ENCODE measurements at regions not wholly inside any gene's neighbourhood (a gene's known extent, or its start where the extent isn't known, plus 50 kb on each side); places are given as distances from the start of the nearest gene placed in this dataset.

- H3K36me3 Mint-ChIP-seq (ENCODE audit: low read depth): no peaks in the 10 kb centered on the region
- Histone ChIP-seq H3K4me1 (ENCODE audit: insufficient read depth, low read length) (no peaks in the 10 kb centered on the region), H3K27me3 (ENCODE audit: control insufficient read depth in 1 of 2, insufficient read depth in 2 of 2, low read length in 2 of 2) (no peaks in the 10 kb centered on the region), H3K27ac (ENCODE audit: low read depth in 1 of 2, low read length in 2 of 2) (no peak overlapping the region), H3K36me3 (ENCODE audit: insufficient read depth, low read length) (no peaks in the 10 kb centered on the region), H3K4me3 (ENCODE audit: low read length) (no peak overlapping the region), H3K9me3 (ENCODE audit: control insufficient read depth in 1 of 2, insufficient read depth in 1 of 2, low read length in 2 of 2) (no peaks in the 10 kb centered on the region)
- DNase-seq (peak in 1 of 14 experiments; percentile 0), ATAC-seq (ENCODE audit: poor library complexity) (no peak)
- CTCF ChIA-PET: no interaction called here
- no peaks in the 10 kb centered on the region for H3K4me1 Mint-ChIP-seq (ENCODE audit: low read depth)
- H3K27me3 Mint-ChIP-seq: no peaks in the 10 kb centered on the region
- intact Hi-C loops (cut with DNase I, micrococcal nuclease): no loop called here
- no peaks in the 10 kb centered on the region for H3K9me3 Mint-ChIP-seq
- TF ChIP-seq, protein P1, sequence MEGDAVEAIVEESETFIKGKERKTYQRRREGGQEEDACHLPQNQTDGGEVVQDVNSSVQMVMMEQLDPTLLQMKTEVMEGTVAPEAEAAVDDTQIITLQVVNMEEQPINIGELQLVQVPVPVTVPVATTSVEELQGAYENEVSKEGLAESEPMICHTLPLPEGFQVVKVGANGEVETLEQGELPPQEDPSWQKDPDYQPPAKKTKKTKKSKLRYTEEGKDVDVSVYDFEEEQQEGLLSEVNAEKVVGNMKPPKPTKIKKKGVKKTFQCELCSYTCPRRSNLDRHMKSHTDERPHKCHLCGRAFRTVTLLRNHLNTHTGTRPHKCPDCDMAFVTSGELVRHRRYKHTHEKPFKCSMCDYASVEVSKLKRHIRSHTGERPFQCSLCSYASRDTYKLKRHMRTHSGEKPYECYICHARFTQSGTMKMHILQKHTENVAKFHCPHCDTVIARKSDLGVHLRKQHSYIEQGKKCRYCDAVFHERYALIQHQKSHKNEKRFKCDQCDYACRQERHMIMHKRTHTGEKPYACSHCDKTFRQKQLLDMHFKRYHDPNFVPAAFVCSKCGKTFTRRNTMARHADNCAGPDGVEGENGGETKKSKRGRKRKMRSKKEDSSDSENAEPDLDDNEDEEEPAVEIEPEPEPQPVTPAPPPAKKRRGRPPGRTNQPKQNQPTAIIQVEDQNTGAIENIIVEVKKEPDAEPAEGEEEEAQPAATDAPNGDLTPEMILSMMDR (IDR thresholded peaks at IDR 0.05): no peak
- no peak overlapping the region for H3K27ac Mint-ChIP-seq
- no peak overlapping the region for H3K4me3 Mint-ChIP-seq
- POLR2A ChIA-PET: no interaction called here
Observed at GRCh38 chrX:42837747-42838146, 59.8 kb upstream of the PPP1R2C start.

- no peak overlapping the region for H3K27ac ChIP-seq (ENCODE audit: low read depth in 1 of 2, low read length in 2 of 2)
- no peaks in the 10 kb centered on the region for H3K27me3 Mint-ChIP-seq
- no peaks in the 10 kb centered on the region for H3K4me1 Mint-ChIP-seq (ENCODE audit: low read depth)
- H3K4me1 ChIP-seq (ENCODE audit: insufficient read depth, low read length): no peaks in the 10 kb centered on the region
- no peak overlapping the region for H3K27ac Mint-ChIP-seq
- H3K4me3 ChIP-seq (ENCODE audit: low read length): no peak overlapping the region
- H3K36me3 ChIP-seq (ENCODE audit: insufficient read depth, low read length): no peaks in the 10 kb centered on the region
- DNase-seq (no peak), ATAC-seq (ENCODE audit: poor library complexity) (no peak)
- H3K27me3 ChIP-seq (ENCODE audit: control insufficient read depth in 1 of 2, insufficient read depth in 2 of 2, low read length in 2 of 2): no peaks in the 10 kb centered on the region
- H3K9me3 ChIP-seq (ENCODE audit: control insufficient read depth in 1 of 2, insufficient read depth in 1 of 2, low read length in 2 of 2): no peaks in the 10 kb centered on the region
- H3K4me3 Mint-ChIP-seq: no peak overlapping the region
- H3K36me3 Mint-ChIP-seq (ENCODE audit: low read depth): no peaks in the 10 kb centered on the region
- POLR2A ChIA-PET: no interaction called here
- intact Hi-C loops (cut with DNase I, micrococcal nuclease): no loop called here
- TF ChIP-seq, protein P1 (IDR thresholded peaks at IDR 0.05): no peak
- CTCF ChIA-PET: no interaction called here
- no peaks in the 10 kb centered on the region for H3K9me3 Mint-ChIP-seq
Observed at GRCh38 chrX:42839632-42840031, 61.7 kb upstream of the PPP1R2C start.

- ATAC-seq (ENCODE audit: poor library complexity) (no peak), DNase-seq (no peak)
- Mint-ChIP-seq H3K36me3 (ENCODE audit: low read depth) (no peaks in the 10 kb centered on the region), H3K4me1 (ENCODE audit: low read depth) (no peaks in the 10 kb centered on the region), H3K27ac (no peak overlapping the region), H3K9me3 (peaks cover 3% of the 10 kb centered on the region), H3K27me3 (no peaks in the 10 kb centered on the region), H3K4me3 (no peak overlapping the region)
- intact Hi-C loops (cut with DNase I, micrococcal nuclease): no loop called here
- TF ChIP-seq, protein P1 (IDR thresholded peaks at IDR 0.05): no peak
- Histone ChIP-seq H3K9me3 (ENCODE audit: control insufficient read depth in 1 of 2, insufficient read depth in 1 of 2, low read length in 2 of 2) (peaks cover 0 to 4% of the 10 kb centered on the region in 2 experiments), H3K27me3 (ENCODE audit: control insufficient read depth in 1 of 2, insufficient read depth in 2 of 2, low read length in 2 of 2) (no peaks in the 10 kb centered on the region), H3K4me3 (ENCODE audit: low read length) (no peak overlapping the region), H3K36me3 (ENCODE audit: insufficient read depth, low read length) (no peaks in the 10 kb centered on the region), H3K27ac (ENCODE audit: low read depth in 1 of 2, low read length in 2 of 2) (no peak overlapping the region), H3K4me1 (ENCODE audit: insufficient read depth, low read length) (no peaks in the 10 kb centered on the region)
- ChIA-PET CTCF (no interaction called here), POLR2A (no interaction called here)
Observed at GRCh38 chrX:42846741-42847140, 68.8 kb upstream of the PPP1R2C start.
